ENCODE measurements at regions not wholly inside any gene's neighbourhood (a gene's known extent, or its start where the extent isn't known, plus 50 kb on each side); places are given as distances from the start of the nearest gene placed in this dataset.

DNA sequence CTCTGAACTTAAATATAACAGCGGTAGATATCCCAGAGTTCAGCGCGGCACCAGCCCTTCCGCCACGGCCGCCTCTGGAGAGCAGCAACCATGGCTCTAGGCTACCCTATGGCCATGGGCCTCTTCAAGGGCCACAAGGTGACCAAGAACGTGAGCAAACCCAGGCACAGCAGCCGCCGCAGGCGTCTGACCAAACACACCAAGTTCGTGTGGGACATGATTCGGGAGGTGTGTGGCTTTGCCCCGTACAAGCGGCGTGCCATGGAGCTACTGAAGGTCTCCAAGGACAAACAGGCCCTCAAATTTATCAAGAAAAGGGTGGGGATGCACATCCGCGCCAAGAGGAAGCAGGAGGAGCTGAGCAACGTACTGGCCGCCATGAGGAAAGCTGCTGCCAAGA is 229.0 kb downstream of the ACTL7B start:
- no peaks in the 10 kb centered on the region for H3K36me3 ChIP-seq
- intact Hi-C loops (cut with DNase I): no loop called here
- H3K4me1 ChIP-seq: no peaks in the 10 kb centered on the region
- no peaks in the 10 kb centered on the region for H3K27me3 ChIP-seq
- no peak overlapping the region for H3K27ac ChIP-seq
- no peak for TF ChIP-seq POLR2A (IDR thresholded peaks at IDR 0.05)
- no peak for TF ChIP-seq POLR2AphosphoS5 (IDR thresholded peaks at IDR 0.05; ENCODE audit: insufficient read depth in 1 of 2, low read depth in 1 of 2)
- TF ChIP-seq, protein P1, sequence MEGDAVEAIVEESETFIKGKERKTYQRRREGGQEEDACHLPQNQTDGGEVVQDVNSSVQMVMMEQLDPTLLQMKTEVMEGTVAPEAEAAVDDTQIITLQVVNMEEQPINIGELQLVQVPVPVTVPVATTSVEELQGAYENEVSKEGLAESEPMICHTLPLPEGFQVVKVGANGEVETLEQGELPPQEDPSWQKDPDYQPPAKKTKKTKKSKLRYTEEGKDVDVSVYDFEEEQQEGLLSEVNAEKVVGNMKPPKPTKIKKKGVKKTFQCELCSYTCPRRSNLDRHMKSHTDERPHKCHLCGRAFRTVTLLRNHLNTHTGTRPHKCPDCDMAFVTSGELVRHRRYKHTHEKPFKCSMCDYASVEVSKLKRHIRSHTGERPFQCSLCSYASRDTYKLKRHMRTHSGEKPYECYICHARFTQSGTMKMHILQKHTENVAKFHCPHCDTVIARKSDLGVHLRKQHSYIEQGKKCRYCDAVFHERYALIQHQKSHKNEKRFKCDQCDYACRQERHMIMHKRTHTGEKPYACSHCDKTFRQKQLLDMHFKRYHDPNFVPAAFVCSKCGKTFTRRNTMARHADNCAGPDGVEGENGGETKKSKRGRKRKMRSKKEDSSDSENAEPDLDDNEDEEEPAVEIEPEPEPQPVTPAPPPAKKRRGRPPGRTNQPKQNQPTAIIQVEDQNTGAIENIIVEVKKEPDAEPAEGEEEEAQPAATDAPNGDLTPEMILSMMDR (IDR thresholded peaks at IDR 0.05): no peak
- no peak for DNase-seq (ENCODE audit: extremely low spot score in 2 of 2)
- H3K4me3 ChIP-seq: no peak overlapping the region
- no peaks in the 10 kb centered on the region for H3K9me3 ChIP-seq

DNA sequence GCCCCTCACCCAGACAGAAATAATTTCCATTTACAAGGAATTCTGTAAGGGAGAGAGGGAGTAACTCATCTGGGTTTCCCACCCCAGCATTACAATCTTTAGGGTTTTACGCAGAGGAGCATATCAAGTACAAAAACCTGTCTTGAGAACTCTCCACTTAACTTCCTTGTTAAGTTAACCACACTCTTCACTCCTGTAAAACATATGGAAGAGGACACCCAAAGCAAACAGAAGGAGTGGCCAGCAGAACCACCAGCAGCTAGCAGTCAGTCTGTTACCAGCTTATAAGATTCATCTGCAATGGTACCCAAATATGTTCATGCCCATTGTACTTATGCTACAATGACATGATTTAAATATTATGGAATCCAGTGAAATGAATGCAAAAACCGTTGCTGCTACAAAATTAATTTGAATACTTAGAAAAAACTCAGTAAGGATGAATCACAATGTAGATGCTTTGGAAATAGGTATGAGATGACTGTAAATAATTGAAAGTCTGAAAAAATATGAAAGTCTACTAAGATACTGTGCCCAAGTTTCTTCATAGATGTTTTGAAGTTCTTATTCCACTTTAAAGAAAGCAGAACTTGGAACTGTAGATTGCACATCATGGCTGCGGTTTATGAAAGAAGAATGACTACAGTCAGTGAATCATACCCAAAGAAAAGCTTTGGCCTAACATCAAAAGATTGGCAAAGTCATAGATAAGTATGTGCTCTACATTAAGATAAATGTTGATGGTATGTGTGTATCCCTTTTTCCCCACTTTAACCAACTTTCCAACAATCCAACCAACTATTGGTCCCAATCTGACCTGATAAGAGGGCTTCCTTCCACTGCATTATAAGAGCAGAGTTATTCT is 233.6 kb downstream of the ACTL7B start:
- H3K27ac ChIP-seq: no peak overlapping the region

DNA sequence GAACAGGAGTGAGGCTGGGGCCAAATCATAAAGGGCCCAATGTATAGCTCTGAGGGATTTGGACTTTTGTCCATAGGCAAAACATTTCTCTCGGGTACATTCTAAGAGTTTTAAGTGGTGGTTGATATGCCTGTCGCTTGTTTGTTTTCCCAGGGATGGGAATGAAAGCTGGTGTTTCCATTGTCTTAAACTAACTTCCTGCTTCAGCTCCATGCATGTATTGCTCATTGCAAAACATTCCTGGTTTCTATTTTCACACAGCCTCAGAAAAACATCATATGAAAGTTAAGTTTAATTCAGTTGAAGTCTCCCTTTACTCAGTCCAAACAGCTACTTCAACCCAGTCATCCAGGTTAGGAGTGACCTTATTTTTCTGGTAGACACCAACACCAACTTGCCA is 235.0 kb downstream of the ACTL7B start:
- H3K9me3 ChIP-seq: no peaks in the 10 kb centered on the region

More for the DNA sequence above, 233.6 kb downstream of the ACTL7B start:
- Histone ChIP-seq H3K27me3 (no peaks in the 10 kb centered on the region), H3K4me1 (no peaks in the 10 kb centered on the region), H3K36me3 (no peaks in the 10 kb centered on the region), H3K4me3 (no peak overlapping the region), H3K9me3 (no peaks in the 10 kb centered on the region)
- intact Hi-C loops (cut with DNase I): no loop called here
- DNase-seq (ENCODE audit: extremely low spot score in 2 of 2): no peak
- TF ChIP-seq POLR2AphosphoS5 (IDR thresholded peaks at IDR 0.05; ENCODE audit: insufficient read depth in 1 of 2, low read depth in 1 of 2): no peak
- TF ChIP-seq, protein P1 (IDR thresholded peaks at IDR 0.05): no peak

DNA sequence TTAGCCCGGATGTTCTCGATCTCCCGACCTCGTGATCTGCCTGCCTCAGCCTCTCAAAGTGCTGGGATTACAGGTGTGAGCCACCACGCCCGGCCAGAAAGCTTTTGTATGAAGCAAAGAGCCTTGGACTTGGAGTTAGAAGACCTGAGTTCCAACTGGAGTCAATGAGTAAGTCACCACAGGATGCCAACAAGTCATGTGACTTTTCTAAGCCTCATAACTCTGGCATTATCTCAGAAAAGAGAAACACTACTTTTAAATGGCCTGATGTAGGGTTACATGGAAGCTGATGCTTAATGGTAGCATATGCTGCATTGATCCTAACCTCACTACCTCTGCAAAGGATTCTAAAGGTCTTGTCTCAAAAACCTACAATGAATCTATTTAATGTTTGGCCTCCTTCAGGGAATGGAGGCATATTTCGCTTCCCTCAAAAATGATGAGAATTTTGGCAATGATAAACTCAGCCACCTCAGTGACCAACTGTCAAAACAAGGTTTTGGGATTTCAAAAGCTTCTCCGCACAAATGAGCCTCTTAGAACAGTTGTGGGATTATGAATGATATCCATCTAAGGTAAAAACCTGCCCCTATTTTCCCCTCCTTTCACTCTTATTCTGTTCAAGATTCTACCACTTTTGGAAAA is 236.8 kb downstream of the ACTL7B start:
- Histone ChIP-seq H3K27me3 (no peaks in the 10 kb centered on the region), H3K4me3 (no peak overlapping the region), H3K4me1 (no peaks in the 10 kb centered on the region), H3K27ac (no peak overlapping the region), H3K36me3 (no peaks in the 10 kb centered on the region), H3K9me3 (no peaks in the 10 kb centered on the region)
- intact Hi-C loops (cut with DNase I): no loop called here
- DNase-seq (ENCODE audit: extremely low spot score in 2 of 2): no peak
- TF ChIP-seq POLR2AphosphoS5 (IDR thresholded peaks at IDR 0.05; ENCODE audit: insufficient read depth in 1 of 2, low read depth in 1 of 2) (no peak), POLR2A (IDR thresholded peaks at IDR 0.05) (no peak)
- TF ChIP-seq, protein P1 (IDR thresholded peaks at IDR 0.05): no peak

More for the DNA sequence above, 235.0 kb downstream of the ACTL7B start:
- H3K4me1 ChIP-seq: no peaks in the 10 kb centered on the region
- DNase-seq (ENCODE audit: extremely low spot score in 2 of 2): no peak
- intact Hi-C loops (cut with DNase I): no loop called here
- H3K4me3 ChIP-seq: no peak overlapping the region
- H3K27ac ChIP-seq: no peak overlapping the region
- TF ChIP-seq POLR2A (IDR thresholded peaks at IDR 0.05) (no peak), POLR2AphosphoS5 (IDR thresholded peaks at IDR 0.05; ENCODE audit: insufficient read depth in 1 of 2, low read depth in 1 of 2) (no peak)
- TF ChIP-seq, protein P1 (IDR thresholded peaks at IDR 0.05): no peak
- H3K27me3 ChIP-seq: no peaks in the 10 kb centered on the region
- no peaks in the 10 kb centered on the region for H3K36me3 ChIP-seq

DNA sequence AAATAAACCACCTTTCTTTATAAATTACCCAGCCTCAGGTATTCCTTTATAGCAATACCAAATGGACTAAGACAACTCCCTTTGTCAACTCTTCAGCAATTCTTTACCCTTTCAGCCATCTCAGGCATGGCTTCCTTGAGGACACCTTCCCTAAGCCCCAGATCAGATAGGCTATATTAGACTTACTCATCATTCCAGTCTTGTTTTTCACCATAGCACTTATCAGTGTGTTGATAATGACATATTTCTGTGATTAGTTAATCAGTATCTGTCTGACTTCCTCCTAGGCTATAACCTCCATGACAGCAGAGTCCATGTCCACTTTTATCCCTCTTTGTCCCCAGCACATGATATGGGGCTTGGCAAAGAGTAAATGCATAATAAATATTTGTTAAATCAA is 238.1 kb downstream of the ACTL7B start:
- intact Hi-C loops (cut with DNase I): no loop called here
- H3K27me3 ChIP-seq: no peaks in the 10 kb centered on the region
- no peak overlapping the region for H3K27ac ChIP-seq
- H3K4me1 ChIP-seq: no peaks in the 10 kb centered on the region
- DNase-seq (ENCODE audit: extremely low spot score in 2 of 2): no peak
- TF ChIP-seq, protein P1 (IDR thresholded peaks at IDR 0.05): no peak
- no peak for TF ChIP-seq POLR2A (IDR thresholded peaks at IDR 0.05)
- TF ChIP-seq POLR2AphosphoS5 (IDR thresholded peaks at IDR 0.05; ENCODE audit: insufficient read depth in 1 of 2, low read depth in 1 of 2): no peak
- no peaks in the 10 kb centered on the region for H3K9me3 ChIP-seq
- H3K36me3 ChIP-seq: no peaks in the 10 kb centered on the region
- no peak overlapping the region for H3K4me3 ChIP-seq

All from vagina (tissue), 2 donors.